ENCODE measurements at regions not wholly inside any gene's neighbourhood (a gene's known extent, or its start where the extent isn't known, plus 50 kb on each side); places are given as distances from the start of the nearest gene placed in this dataset.

DNA sequence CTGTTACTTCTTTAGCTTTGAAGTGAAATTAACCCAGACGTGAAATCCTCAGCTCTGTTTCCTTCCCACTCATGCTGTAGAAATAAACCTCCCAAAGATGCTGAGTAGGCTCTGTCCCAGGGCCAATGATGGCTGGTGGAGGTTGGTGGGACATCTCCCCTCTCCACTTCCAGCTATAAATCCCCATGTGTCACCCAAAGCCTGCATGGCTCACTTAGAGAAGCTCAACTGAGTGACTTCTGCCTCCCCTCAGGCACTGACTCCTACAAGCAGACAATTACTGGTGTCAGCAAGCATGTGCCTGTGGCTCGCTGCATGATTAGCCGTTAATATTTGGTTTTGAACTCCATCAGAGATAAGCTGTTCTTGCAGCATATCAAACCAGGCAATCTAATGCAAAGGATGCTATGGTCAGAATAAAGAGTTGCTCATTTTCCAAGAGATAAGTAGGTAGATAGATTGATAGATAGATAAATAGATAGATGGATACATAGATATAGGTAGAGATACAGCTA lies 569.5 kb upstream of the WWC1 start:
- no peak for DNase-seq (ENCODE audit: low read depth in 4 of 4, low spot score in 2 of 4)

DNA sequence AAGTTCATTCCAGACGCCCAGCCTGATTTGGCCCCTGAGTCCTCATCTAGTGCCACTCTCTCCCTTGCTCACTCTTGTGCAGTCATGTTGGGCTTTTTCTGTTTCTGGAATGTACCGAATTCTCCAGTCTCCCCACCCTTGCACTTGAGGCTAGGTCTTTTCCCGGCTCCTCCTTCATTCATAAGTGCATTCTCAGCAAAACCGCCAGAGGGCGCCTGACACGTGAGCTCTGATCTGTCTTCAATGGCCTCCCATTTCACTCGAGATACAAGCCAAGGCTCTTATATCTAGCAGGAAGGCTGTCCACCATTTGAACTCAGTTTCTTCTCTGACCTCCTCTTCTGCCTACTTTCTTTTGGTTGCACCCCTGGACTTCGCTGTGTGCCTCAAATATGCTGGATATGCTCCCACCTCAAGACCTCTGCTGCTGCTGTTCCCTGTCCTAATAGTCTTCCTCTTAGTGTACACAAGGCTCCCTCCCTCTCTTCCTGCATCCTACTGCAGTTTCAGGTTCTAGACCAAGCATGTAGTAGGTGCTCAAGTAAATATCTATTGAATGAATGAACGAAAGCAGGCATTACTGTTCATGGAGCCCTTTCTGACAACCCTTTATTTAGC lies 568.1 kb upstream of the WWC1 start:
- DNase-seq (ENCODE audit: low read depth in 4 of 4, low spot score in 2 of 4), result peak; percentile 53 to 71 (median 54)

DNA sequence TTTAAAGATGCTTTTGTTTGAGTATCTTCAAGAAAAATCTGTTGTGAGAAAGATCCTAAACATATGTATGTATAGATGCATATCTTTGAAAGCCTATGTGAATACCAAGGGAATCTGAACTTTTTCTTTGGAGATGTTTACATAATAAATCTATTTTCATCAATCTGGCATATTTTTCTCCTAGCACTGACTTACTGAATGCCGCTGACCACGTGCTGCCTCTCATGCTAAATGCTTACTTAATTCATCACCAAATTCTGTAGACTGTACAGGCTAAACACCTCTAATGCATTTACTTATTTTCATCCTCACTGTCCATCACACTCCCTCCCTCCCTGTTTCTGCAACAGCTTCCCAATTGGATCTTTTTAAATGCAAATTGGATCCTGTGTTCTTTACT lies 566.2 kb upstream of the WWC1 start:
- no peak for DNase-seq (ENCODE audit: low read depth in 4 of 4, low spot score in 2 of 4)

DNA sequence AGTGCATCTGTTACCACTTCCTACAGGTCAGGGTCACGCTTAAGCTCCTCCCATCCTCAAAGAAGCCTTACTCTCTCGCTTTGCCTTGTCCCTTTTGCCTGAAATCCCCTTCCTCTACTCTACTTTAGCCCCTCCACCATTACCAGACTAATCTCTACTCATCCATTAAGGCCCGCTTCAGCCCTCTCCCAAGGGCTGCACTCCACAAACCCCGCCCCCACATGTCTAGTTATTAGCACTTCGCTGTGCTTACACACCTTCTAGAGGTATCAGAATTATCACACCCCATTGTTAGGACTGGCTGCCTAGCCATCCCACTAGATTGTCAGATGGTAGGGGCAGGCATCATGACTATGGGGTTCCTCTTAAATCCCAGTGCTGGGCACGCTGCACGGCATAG lies 565.7 kb upstream of the WWC1 start:
- no peak for DNase-seq (ENCODE audit: low read depth in 4 of 4, low spot score in 2 of 4)

DNA sequence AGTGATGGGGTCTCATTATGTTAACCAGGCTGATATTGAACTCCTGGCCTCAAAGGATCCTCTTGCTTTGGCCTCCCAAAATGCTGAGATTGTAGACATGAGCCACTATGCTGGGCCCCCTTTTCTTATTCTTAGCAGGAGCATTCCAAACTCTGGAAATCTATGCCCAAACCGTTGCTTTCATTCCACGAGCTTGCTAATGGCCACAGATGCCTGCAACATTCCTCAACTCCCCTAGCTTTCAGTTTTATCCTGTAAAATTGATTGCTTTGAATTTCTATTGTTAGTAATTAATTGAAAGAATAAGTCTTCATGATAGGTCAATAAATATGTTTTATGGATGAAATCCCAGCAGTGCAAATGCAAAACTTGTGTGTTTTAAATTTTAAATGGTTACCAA lies 564.8 kb upstream of the WWC1 start:
- no peak for DNase-seq (ENCODE audit: low read depth in 4 of 4, low spot score in 2 of 4)

DNA sequence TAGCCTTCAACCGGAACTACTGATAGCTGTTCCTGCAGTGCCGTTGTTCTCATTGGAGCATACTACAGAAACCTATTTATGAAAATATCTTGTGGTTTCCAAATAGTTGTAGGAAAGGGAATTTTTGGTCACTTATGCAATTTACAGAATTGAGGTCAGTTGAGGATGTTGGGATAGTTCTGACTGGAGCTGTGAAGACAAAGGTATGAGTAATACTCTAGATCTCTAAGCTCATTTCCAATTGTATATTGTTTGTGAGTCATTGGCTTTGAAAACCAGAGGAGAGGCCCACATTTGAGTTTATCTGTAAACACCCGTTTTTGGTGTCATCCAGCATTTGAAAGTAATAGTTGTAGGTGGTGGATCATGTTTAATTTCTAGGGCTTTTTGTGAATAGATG lies 561.3 kb upstream of the WWC1 start:
- DNase-seq (ENCODE audit: low read depth in 4 of 4, low spot score in 2 of 4), result no peak

DNA sequence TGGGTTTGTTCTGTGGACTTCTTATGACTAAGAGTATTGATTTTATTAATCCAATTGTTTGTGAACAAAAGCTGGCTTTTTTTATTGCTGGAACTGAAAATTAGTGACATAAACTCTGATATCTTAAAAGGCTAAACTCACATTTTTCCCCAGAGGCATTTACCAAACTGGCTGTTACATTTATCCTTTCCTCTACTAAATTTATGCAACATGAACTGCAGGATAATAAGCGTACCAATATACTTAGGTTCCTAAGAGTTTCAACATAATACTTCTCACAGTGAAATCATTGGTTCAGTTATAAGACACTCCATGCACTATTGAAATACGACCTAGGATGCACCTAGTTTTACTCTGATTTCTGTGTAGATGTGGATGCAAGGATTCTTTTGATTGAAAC lies 560.8 kb upstream of the WWC1 start:
- no peak for DNase-seq (ENCODE audit: low read depth in 4 of 4, low spot score in 2 of 4)

DNA sequence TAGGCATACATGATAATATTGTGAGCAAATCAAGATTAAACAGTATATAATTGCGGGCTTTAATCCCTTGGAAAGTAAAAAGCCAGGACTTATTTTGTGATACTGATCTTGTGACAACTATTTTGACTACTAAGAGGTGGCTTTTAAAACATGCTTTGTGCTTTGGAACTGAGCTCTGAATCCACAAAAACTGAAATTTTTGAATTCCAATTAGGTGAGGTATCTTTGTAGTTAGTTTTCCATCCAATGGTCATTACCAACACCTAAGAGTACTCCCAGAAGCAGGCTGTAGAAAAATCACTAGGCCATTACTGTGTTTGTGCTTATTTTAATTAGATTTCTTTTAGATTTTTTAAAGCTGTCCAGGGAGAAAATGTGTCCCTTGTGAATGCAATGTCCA lies 559.5 kb upstream of the WWC1 start:
- no peak for DNase-seq (ENCODE audit: low read depth in 4 of 4, low spot score in 2 of 4)

DNA sequence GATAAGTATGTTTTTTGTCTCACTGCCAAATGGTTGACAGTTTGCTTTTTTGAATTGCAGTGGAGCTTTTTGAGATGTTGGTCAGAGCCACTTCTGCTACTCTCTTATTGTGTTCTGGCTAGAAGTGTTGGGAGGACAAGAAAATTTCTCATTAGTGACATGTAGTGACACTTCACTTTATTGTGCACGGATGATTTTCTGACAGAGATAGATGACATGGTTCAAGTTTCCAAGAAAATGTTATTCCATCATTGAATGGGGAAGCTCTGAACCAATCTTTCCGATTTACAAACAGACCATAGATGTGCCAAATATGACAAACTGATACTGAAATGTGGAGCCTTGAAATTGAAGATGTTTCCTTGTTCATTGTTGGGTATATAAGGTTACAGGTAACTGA lies 558.9 kb upstream of the WWC1 start:
- no peak for DNase-seq (ENCODE audit: low read depth in 4 of 4, low spot score in 2 of 4)

DNA sequence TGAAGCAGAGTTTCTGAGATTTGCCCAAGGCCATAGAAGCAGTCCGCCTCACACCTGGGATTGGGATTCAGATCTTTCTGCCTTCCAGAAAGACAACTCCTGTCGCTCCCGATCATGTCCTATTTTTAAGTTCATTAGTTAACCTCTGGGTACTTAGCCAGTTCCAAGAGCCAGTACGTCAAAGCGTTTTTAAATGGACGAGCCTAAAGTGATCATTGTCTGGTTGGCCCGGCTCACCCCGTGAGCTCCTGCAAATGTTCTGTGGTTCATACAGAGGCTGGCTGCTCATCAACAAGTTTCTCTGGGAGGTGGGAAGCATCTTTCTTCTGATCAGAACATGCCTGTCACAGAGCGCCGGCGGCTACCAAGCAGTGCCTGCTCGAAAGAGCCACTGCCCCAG lies 554.5 kb upstream of the WWC1 start:
- no peak for DNase-seq (ENCODE audit: low read depth in 4 of 4, low spot score in 2 of 4)

DNA sequence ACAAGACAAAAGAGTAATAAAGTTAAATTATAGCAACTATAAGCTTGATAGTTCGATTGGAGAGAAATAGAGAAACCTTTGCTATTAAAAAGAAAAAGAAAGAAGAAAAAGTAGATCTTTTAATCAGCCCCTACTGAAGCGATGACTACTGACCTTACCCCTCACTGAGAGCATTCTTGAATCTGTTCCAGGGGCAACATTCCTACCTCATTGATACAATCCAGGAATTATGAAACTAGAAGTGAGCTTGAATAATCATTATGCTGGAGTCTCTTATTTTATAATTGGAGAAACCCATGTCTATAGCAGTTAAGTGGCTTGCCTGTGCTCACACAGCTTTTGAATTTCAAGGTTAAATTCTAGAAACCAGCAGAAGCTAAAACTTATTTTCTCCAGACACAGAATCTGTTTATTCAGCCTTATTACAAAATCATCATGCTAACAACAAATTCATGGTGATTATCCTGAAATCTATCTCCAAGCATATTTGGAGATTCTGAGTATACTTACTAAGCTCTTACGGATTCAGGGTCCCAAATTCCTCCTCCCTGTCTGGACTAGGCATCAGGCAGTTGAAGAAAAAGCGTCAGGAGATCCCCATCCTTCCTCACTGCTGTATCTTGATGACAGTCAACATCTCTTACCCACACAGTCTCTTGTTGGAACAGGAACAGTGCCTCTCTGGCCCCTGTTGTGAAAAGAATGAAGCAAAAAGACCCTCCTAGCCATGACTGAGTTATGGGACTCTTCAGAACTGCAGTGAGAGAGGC lies 547.6 kb upstream of the WWC1 start:
- DNase-seq (ENCODE audit: low read depth in 4 of 4, low spot score in 2 of 4), result no peak

DNA sequence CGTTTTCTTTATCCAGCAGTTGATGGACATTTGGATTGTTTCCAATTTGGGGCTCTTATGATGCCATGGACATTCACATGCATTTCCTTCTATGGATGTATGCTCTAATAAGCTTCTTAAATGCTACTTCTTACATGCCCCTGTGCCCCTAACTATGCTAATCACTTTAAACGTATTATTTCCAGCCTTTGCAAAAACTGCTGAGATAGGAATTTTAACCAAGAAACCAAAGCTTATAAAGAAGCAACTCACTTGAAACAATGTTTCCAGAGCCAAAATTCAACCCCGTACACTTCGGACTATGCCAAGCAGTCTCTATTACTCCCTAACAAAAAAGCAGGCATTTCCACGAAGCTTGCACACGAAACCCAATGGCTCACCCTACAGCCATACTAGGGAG lies 545.6 kb upstream of the WWC1 start:
- no peak for DNase-seq (ENCODE audit: low read depth in 4 of 4, low spot score in 2 of 4)

DNA sequence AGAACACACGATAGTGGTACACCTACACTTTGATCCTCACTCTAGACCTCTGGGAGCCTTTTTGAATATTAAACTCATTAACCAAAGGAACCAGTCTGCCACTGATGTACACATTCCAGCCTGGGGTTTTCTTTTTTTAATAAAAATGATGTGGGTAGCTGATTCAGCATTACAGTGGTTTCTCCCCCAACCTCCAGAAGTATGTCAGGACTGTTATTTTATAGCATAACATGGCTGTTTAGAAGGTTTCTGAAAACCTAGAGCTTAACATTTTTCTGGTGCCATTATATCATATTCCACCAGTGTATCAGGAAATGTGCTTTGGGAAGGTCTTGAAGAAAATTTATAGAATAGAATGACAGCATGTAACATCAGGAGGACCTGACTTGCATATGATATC lies 540.9 kb upstream of the WWC1 start:
- no peak for DNase-seq (ENCODE audit: low read depth in 4 of 4, low spot score in 2 of 4)

DNA sequence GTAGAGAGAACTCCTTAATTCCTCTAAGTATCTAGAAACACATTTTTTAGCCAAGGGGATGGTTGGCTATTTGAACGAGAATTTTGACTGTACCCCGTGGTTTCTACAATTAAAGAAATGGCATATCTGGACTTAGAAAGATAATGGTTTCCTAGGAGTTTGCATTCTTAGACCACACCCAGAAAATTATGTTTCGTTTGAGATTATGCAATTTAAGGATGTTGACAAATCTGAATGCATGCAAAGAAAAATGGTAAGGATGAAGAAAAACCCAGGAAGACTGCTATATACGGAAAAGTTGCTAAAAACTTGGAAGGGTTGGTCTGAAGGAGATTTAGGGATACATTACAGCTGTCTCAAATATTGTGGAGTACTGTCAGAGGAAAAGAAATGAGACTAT lies 538.5 kb upstream of the WWC1 start:
- no peak for DNase-seq (ENCODE audit: low read depth in 4 of 4, low spot score in 2 of 4)

DNA sequence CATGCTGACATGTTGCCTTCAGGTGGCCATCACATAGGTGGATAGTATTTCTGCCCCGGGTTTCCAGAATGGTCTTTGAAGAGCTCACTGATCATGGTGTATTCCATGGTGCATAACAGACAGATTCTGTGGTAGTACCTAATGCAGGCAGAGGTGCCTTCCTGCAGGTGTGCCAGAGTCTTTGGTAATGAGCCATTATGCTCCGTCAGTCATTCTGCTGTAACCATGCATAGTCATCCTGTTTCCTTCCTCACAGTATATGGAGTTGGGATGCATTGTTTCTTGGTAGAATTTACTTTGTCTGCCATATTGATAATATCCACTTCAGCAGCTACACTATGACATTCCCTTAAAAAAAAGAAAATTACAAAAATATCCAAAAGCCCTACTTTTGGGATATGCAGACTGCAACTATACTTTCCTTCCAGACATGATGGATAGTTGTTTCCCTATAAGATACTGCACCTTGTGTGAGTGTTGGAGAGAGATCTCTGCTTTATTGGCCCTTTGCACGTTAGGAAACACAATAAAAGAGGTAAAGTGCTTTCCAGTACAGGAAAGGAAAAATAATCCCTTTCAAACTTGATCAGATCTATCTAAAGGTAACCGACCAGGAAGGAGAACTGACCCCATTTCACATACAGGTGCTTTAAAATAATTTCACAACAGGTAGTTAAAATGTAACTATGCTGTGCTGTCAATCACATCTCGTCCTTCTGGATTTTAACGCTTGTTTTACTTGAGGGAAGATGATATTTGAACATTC lies 537.5 kb upstream of the WWC1 start:
- DNase-seq (ENCODE audit: low read depth in 4 of 4, low spot score in 2 of 4), result no peak

DNA sequence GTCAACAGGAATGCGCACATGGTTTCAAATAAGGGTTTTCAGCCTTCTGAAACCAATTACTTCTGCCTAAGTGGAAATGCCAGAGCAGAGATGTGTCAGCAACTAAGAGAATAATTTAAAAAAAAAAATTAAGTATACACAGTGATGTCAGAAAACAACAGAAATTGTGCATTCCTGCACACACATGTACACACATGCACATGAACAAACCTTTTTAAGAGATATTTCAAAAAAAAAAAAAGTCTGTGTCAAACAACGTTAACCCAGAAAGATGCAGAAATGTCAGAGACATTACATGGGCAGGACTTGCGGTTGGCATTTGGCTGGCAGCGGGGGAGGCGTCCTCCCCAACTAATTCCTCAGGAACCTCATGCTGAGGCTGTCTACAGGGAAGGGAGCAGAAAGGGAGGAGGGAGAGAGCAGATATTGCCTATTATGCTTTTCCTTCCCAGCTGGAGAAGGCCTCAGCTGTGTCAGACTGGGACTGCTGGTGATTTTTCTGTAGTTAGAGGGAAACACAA lies 536.9 kb upstream of the WWC1 start:
- DNase-seq (ENCODE audit: low read depth in 4 of 4, low spot score in 2 of 4), result no peak

DNA sequence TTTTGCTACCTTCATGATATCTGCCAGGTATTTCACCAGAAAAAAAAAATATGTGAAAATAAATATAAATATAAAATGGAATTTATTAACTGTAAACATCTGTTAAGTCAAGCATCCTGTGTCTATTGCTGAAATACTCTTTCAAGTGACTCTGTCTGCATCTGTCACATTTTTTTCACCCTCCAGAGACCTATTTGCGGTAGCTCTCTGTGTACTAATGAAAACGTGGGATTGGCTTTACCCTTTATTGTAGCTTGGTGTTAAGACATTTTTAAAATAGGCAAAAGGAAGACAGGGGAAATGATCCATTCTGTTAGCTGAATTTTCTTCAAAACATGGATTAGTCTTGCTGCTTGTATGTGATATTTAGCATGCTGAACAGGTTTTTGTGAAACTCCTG lies 536.0 kb upstream of the WWC1 start:
- no peak for DNase-seq (ENCODE audit: low read depth in 4 of 4, low spot score in 2 of 4)

DNA sequence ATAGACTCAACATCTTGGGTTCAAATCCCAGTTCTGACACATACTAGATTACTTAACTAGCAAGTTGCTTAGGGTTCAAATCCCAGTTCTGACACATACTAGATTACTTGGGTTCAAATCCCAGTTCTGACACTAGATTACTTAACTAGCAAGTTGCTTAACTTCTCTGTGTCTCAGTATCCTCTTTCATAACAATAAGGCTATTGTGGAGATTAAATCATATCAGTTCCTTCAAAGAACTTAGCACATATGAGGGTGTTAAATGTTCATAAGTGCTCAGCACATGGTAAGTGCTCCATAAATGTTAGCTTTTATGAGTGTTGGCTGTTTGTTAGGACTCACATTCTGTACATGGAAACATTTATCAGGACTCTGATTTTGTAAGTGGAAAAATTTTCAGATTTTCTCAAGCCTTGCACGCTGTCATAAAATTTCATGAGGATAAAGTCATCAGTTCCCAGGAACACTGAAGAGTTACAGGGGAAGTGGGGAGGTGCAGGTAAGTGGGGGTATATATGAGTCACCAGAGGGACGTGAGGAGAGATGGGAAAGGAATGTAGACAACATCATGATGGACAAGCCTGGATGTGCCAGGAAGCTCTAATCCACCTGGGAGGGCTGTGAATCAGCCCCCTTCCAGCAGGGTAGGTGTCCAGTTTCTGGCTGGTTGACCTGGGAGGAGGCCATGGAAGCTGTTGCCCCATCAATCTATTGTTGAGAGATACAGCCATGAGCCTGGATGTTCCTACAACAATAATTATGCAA lies 532.2 kb upstream of the WWC1 start:
- no peak for DNase-seq (ENCODE audit: low read depth in 4 of 4, low spot score in 2 of 4)

DNA sequence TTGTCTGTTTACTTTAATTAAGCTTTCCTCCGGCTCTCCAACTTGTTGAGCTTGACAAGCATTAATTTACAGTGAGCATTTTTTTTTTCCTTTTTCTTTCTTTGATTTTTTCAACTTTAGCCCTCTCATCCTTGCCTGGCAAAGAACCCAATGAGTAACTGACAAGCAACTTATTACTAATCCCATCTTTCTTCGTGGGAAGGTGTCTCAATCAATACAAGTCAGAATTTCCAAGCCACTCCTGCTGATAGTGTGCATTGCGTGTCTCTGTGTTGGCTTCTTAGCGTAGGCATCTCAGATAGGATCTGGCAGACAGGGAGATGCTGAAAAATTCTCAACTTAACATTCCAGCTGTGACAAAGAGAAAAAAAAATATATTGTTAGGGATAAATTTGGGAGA lies 527.7 kb upstream of the WWC1 start:
- no peak for DNase-seq (ENCODE audit: low read depth in 4 of 4, low spot score in 2 of 4)

DNA sequence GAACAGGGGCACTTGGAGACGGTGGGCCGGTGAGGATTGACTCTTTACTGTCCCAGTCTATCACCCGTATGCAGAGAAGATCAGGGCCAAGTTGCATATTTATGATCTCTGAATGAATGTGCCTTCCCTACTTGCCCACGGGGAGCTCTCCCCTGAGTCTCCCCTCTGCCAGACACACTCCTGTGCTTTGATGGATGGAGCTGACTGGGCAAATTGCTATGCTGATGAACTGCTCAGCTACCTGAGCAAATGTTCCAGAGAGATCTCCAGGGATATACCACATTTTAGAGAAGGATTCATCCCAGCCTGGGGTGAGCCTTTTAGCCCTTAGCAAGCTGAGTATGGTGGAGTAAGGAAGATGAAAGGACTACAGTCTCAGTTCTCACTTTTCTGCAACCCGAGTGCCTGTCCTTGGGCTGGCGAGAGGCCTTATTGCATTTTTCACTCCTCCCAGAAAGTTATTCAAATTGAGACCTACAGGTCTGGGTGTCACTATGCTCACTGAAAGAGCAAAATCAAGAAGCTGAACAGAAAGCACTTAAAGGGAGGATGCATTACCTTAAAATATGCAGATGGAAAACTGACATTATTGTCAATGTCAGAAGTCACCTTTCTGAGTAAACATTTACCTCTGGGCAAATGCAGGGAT lies 526.7 kb upstream of the WWC1 start:
- no peak for DNase-seq (ENCODE audit: low read depth in 4 of 4, low spot score in 2 of 4)

Data from left renal cortex interstitium (tissue), 4 donors.